ENCODE measurements at regions not wholly inside any gene's neighbourhood (a gene's known extent, or its start where the extent isn't known, plus 50 kb on each side); places are given as distances from the start of the nearest gene placed in this dataset.

DNA sequence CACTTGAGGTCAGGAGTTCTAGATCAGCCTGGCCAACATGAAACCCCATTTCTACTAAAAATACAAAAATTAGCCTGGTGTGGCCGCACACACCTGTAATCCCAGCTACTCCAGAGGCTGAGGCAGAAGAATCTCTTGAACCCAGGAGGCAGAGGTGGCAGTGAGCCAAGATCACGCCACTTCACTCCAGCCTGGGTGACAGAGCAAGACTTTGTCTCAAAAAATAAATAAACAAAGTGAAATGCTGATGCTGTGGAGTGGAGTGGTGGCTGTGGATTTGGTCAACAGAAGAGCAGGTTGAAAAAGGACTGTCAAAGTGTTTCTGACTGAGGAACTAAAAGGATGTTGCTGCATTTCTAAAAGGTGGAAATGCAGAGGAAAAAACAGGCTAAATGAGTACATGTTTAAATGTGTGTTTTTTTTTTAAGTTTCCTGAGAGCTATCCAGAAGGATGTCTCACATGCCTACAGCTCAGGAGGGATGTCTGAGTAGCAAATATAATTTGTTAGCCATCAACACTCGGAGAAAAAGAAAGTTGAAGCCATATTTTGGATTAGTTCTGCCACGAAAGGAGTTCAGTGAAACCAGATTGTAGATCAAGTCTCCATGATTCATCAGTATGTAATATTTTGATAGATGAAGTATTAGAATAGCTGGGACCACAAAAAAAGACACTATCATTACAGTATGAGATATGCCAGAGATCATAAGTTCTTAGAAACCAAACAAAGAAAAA lies 621.1 kb upstream of the ADGRB3 start:
- no peak overlapping the region for H3K4me3 ChIP-seq (ENCODE audit: low read depth, low read length)
- TF ChIP-seq, protein P1, sequence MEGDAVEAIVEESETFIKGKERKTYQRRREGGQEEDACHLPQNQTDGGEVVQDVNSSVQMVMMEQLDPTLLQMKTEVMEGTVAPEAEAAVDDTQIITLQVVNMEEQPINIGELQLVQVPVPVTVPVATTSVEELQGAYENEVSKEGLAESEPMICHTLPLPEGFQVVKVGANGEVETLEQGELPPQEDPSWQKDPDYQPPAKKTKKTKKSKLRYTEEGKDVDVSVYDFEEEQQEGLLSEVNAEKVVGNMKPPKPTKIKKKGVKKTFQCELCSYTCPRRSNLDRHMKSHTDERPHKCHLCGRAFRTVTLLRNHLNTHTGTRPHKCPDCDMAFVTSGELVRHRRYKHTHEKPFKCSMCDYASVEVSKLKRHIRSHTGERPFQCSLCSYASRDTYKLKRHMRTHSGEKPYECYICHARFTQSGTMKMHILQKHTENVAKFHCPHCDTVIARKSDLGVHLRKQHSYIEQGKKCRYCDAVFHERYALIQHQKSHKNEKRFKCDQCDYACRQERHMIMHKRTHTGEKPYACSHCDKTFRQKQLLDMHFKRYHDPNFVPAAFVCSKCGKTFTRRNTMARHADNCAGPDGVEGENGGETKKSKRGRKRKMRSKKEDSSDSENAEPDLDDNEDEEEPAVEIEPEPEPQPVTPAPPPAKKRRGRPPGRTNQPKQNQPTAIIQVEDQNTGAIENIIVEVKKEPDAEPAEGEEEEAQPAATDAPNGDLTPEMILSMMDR (IDR thresholded peaks at IDR 0.05; ENCODE audit: borderline replicate concordance, insufficient read depth, low read depth, low read length) = no peak

DNA sequence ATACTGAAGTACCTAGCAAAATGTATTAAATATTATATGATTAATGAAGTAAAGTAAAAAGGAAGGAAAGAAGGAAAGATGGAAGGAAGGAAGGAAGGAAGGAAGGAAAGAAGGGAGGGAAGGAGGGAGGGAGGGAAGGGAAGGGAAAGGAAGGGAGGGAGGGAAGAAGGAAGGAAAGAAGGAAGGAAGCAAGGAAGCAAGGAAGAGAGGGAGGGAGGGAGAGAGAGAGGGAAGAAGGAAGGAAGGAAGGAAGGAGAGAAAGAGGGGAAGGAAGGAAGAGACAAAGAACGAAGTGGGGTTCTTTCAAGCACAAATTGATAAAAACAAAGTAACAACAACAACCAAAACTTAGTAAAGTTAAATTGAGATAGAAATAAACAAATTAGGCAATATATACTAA lies 622.3 kb upstream of the ADGRB3 start:
- TF ChIP-seq, protein P1 (IDR thresholded peaks at IDR 0.05; ENCODE audit: borderline replicate concordance, insufficient read depth, low read depth, low read length) = no peak
- no peak overlapping the region for H3K4me3 ChIP-seq (ENCODE audit: low read depth, low read length)

DNA sequence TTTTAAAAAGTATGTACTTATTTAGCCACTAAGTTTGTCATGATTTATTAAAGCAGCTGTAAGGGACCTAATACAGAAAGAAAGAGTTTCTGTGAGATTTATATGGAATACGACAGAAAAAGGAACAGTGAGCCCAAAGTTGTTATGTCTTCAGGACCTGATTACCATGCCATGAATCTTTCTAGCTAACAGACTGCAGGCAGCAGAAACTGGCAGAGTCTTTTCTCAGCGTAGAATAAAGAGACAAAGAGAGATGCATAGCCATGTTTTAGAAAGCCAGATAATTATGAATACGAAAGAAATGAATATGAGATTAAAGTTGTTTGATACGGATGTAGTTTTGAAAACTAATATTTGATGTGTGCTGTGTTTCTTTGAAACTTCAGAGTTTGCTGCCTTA lies 624.1 kb upstream of the ADGRB3 start:
- no peak overlapping the region for H3K4me3 ChIP-seq (ENCODE audit: low read depth, low read length)
- TF ChIP-seq, protein P1 (IDR thresholded peaks at IDR 0.05; ENCODE audit: borderline replicate concordance, insufficient read depth, low read depth, low read length) = no peak

DNA sequence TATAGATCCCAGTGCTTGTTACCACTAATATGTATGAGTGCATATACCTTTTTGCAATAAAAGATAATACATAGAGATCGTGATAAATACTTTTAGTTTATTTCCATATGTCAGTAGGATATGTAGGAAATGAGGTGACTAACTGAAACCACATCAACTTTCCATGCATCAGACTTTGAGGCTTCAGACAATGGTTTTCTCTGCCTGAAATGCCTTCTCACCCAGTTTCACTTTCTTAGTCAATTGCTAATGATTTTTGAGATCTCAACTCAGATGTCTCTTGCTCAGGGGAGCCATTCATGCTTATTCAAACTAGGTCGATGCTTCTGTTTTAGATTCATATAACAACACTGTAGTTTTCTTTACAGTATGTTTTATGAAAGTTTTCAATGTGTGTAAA lies 626.6 kb upstream of the ADGRB3 start:
- TF ChIP-seq, protein P1 (IDR thresholded peaks at IDR 0.05; ENCODE audit: borderline replicate concordance, insufficient read depth, low read depth, low read length) = no peak
- H3K4me3 ChIP-seq (ENCODE audit: low read depth, low read length) = no peak overlapping the region

DNA sequence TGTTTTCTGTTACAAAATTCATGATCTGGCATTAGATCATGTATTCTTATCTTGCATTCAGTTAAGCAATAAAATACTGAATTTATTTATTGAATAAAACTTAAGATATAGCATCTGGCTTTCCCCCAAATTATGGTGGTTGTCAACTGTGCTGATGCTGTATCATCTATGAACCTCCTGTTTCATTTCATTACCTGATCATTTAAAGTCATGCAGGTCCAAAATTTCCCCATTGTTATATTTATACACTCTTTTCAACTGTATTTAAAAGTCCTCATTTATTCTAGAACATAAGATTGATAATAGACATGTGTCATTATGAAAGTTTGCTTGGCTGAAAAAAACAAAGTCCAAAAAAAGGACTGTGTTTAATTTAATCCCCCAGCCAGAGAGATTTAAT lies 627.4 kb upstream of the ADGRB3 start:
- TF ChIP-seq, protein P1 (IDR thresholded peaks at IDR 0.05; ENCODE audit: borderline replicate concordance, insufficient read depth, low read depth, low read length) = no peak
- H3K4me3 ChIP-seq (ENCODE audit: low read depth, low read length) = no peak overlapping the region

DNA sequence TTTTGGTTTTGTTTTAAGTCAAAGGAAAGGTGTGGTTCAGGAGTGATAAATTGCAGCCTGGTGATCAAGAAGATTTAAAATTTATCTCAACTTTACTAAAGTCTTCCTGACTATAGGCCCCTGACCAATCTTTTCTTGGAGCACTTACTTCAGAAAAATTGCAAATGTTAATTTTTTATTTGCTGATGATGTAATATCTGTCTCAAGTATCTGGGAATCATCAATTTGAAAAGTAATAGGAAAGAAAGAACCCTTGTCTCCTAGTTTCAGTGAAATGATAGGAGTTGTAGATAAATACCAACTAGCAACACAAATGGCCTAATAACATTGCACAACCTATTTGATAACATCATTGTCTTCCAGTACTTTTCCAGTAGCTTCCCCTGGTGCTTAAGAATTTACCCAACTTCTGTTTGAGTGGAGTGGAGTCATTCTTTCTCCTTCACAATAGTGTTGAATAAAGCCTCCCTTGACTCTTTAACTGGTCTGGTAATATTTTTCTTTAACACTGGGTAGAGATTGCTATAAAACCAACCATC lies 648.3 kb upstream of the ADGRB3 start:
- H3K4me3 ChIP-seq (ENCODE audit: low read depth, low read length) = no peak overlapping the region
- TF ChIP-seq, protein P1 (IDR thresholded peaks at IDR 0.05; ENCODE audit: borderline replicate concordance, insufficient read depth, low read depth, low read length) = no peak

DNA sequence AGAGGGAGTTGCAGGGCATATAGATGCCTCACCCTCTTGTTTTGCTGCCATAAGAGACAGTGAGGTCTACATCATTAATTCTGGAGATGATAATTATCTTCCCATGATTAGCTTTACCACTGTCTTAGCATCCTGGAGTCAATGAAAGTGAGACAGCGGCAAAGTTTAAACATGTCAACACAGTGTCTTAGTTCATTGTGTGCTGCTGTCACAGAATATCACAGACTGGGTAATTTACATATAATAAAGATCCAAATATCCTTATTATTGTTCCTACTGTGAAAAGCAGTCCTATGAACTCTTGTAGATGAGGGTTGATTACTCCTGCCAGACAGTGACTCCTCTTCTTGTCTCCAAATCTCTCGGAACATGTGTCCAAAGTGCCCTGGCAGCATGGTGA lies 658.6 kb upstream of the ADGRB3 start:
- TF ChIP-seq, protein P1 (IDR thresholded peaks at IDR 0.05; ENCODE audit: borderline replicate concordance, insufficient read depth, low read depth, low read length) = no peak
- no peak overlapping the region for H3K4me3 ChIP-seq (ENCODE audit: low read depth, low read length)

Measured in GM12875 (cell line).